ENCODE measurements at regions not wholly inside any gene's neighbourhood (a gene's known extent, or its start where the extent isn't known, plus 50 kb on each side); places are given as distances from the start of the nearest gene placed in this dataset.

- intact Hi-C loops (cut with micrococcal nuclease; ENCODE audit: unreplicated experiment) (no loop called here), in situ Hi-C loops (cut with HindIII; ENCODE audit: extremely low pct_ligation_motif_present, low pct_unique_long_range_greater_than_20kb) (no loop called here)
- CTCF ChIA-PET (ENCODE audit: low intra/inter-chr PET ratio, low total read pairs): no interaction called here
- WGBS (ENCODE audit: low lambda C conversion rate): 0% methylated on average over 3 of the region's 3 CpGs
- Histone ChIP-seq H3K4me3 (replicated peaks in 1 of 3; ENCODE audit: insufficient read depth in 1 of 3, low read depth in 2 of 3, low read length in 3 of 3) (no peak overlapping the region), H2AFZ (ENCODE audit: low read length) (no peak overlapping the region), H3K9me3 (ENCODE audit: low read length) (no peaks in the 10 kb centered on the region), H3K79me2 (ENCODE audit: insufficient read depth, low read length) (no peaks in the 10 kb centered on the region), H3K4me2 (ENCODE audit: low read depth, low read length) (no peak overlapping the region), H3K27ac (ENCODE audit: extremely low read length, insufficient read depth, low read length) (no peak overlapping the region), H3K36me3 (replicated peaks in 1 of 2; ENCODE audit: control insufficient read depth in 1 of 2, insufficient read depth in 2 of 2, low read length in 2 of 2) (no peaks in the 10 kb centered on the region), H3K27me3 (ENCODE audit: control insufficient read depth in 1 of 2, insufficient read depth in 2 of 2, low read length in 2 of 2) (no peaks in the 10 kb centered on the region), H3K9ac (ENCODE audit: insufficient read depth, low read depth, low read length) (no peak overlapping the region), H3K4me1 (ENCODE audit: insufficient read depth, low read length) (no peaks in the 10 kb centered on the region), H4K20me1 (ENCODE audit: insufficient read depth, low read length) (no peaks in the 10 kb centered on the region)
- no TSS peak for BruUV-seq (replicated peaks)
- POLR2A ChIA-PET: no interaction called here
- ATAC-seq (no peak), DNase-seq (ENCODE audit: low spot score) (no peak), FAIRE-seq (no peak)
- no peak for TF ChIP-seq ATF3 (CRISPR knock-in tag; IDR thresholded peaks at IDR 0.05)
- no peak for TF ChIP-seq ZNF577 (CRISPR knock-in tag; IDR thresholded peaks at IDR 0.05; ENCODE audit: borderline replicate concordance, low read depth)
- no peak for TF ChIP-seq CREB1 (IDR thresholded peaks at IDR 0.05)
- no peak for TF ChIP-seq CREB1 (CRISPR knock-in tag; IDR thresholded peaks at IDR 0.05)
- no peak for TF ChIP-seq NFKB2 (CRISPR knock-in tag; IDR thresholded peaks at IDR 0.05; ENCODE audit: borderline replicate concordance)
- no peak for TF ChIP-seq ZNF605 (CRISPR knock-in tag; IDR thresholded peaks at IDR 0.05)
- no peak for TF ChIP-seq ZNF841 (CRISPR knock-in tag; IDR thresholded peaks at IDR 0.05; ENCODE audit: borderline replicate concordance)
- TF ChIP-seq, protein P1, sequence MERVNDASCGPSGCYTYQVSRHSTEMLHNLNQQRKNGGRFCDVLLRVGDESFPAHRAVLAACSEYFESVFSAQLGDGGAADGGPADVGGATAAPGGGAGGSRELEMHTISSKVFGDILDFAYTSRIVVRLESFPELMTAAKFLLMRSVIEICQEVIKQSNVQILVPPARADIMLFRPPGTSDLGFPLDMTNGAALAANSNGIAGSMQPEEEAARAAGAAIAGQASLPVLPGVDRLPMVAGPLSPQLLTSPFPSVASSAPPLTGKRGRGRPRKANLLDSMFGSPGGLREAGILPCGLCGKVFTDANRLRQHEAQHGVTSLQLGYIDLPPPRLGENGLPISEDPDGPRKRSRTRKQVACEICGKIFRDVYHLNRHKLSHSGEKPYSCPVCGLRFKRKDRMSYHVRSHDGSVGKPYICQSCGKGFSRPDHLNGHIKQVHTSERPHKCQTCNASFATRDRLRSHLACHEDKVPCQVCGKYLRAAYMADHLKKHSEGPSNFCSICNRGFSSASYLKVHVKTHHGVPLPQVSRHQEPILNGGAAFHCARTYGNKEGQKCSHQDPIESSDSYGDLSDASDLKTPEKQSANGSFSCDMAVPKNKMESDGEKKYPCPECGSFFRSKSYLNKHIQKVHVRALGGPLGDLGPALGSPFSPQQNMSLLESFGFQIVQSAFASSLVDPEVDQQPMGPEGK (CRISPR knock-in tag; IDR thresholded peaks at IDR 0.05): no peak
- TF ChIP-seq, protein P2, sequence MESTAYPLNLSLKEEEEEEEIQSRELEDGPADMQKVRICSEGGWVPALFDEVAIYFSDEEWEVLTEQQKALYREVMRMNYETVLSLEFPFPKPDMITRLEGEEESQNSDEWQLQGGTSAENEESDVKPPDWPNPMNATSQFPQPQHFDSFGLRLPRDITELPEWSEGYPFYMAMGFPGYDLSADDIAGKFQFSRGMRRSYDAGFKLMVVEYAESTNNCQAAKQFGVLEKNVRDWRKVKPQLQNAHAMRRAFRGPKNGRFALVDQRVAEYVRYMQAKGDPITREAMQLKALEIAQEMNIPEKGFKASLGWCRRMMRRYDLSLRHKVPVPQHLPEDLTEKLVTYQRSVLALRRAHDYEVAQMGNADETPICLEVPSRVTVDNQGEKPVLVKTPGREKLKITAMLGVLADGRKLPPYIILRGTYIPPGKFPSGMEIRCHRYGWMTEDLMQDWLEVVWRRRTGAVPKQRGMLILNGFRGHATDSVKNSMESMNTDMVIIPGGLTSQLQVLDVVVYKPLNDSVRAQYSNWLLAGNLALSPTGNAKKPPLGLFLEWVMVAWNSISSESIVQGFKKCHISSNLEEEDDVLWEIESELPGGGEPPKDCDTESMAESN (CRISPR knock-in tag; conservative IDR thresholded peaks at IDR 0.05): no peak
- TF ChIP-seq SYNCRIP (IDR thresholded peaks at IDR 0.05; ENCODE audit: insufficient read depth, low read depth, low read length): no peak
- no peak for TF ChIP-seq ZMYM2 (CRISPR knock-in tag; IDR thresholded peaks at IDR 0.05)
- TF ChIP-seq ZNF317 (CRISPR knock-in tag; IDR thresholded peaks at IDR 0.05): no peak
- TF ChIP-seq FOSL2 (CRISPR knock-in tag; IDR thresholded peaks at IDR 0.05): no peak
- no peak for TF ChIP-seq ZNF782 (CRISPR knock-in tag; IDR thresholded peaks at IDR 0.05; ENCODE audit: borderline replicate concordance)
Measured at GRCh38 chr4:115430024-115430423, 316.6 kb upstream of the NDST4 start.

Measured in HepG2 (cell line).